Astrocyte of the spinal cord (primary cell): ENCODE measurements at regions not wholly inside any gene's neighbourhood (a gene's known extent, or its start where the extent isn't known, plus 50 kb on each side); places are given as distances from the start of the nearest gene placed in this dataset.
"Not testable (repeated sequence)": the region's sequence is repeated elsewhere in the genome, so short reads cannot be mapped to it uniquely, and the experiment has no call there.

Source experiments
- DNase-seq: peaks from one replicate; pipeline ENCODE4 v3.0.0; 2011; ENCODE audit warnings: low read depth, low spot score
- H3K4me3 ChIP-seq: 2 replicates; pipeline ENCODE4 v1.5.1; 2011; ENCODE audit warnings: low read depth, mild to moderate bottlenecking, low read length, moderate library complexity
- CTCF ChIP-seq: IDR thresholded peaks from 2 replicates; pipeline ENCODE4 v1.5.1; 2012; ENCODE audit warnings: low read depth, mild to moderate bottlenecking, low read length, inconsistent platforms
- in situ Hi-C: cut with HindIII; loops from 2 replicates; pipeline ENCODE4 v1.10.0; 2017; ENCODE audit warnings: low sequenced_read_pairs

GRCh38 chr12:89153341-89153740 is 199.0 kb downstream of the DUSP6 start:
- H3K4me3 ChIP-seq = no peak overlapping the region
- DNase-seq = no peak
- TF ChIP-seq CTCF = no peak
- in situ Hi-C loops = no loop called here

- in situ Hi-C loops = no loop called here
- no peak for TF ChIP-seq CTCF
- no peak for DNase-seq
- H3K4me3 ChIP-seq = no peak overlapping the region
These were observed 200.8 kb downstream of the DUSP6 start for GRCh38 chr12:89151536-89151935.

DNA sequence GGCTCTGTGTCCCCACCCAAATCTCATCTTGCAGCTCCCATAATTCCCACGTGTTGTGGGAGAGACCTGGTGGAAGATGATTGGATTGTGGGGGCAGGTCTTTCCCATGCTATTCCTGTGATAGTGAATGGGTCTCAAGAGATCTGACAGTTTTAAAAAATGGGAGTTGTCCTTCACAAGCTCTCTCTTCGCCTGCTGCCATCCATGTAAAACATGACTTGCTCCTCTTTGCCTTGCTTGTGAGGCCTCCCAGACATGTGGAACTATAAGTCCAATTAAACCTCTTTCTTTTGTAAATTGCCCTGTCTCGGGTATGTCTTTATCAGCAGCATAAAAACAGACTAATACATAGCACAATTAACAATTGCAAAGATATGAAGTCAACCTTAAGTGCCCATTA is 201.5 kb downstream of the DUSP6 start:
- in situ Hi-C loops = not testable (repeated sequence)

GRCh38 chr12:89140602-89141238 is 211.6 kb downstream of the DUSP6 start:
- peak; percentile 18 for DNase-seq
- no peak overlapping the region for H3K4me3 ChIP-seq
- in situ Hi-C loops = no loop called here
- no peak for TF ChIP-seq CTCF

More for the DNA sequence above, 201.5 kb downstream of the DUSP6 start:
- DNase-seq, H3K4me3 ChIP-seq: not testable (repeated sequence)

DNA sequence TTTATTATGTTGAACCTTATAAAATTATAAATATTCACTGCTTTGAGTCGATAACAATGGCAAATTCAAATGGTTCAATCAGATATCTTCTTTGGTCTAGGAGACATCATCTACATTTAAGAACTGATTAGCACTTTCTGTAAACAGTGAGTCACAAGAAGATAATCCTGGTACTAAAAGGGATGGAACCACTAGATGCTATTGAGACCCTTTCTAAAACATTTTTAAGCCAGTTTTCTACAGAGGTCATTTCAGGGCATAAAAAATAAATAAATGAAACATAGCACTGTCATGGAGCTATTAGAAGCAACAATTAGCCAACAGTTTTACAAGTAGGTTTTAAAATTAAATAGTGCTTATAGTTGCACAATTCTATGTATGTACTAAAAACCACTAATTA is 212.2 kb downstream of the DUSP6 start:
- DNase-seq = no peak
- in situ Hi-C loops = no loop called here
- no peak for TF ChIP-seq CTCF
- H3K4me3 ChIP-seq = no peak overlapping the region

GRCh38 chr12:89139390-89139789 is 212.9 kb downstream of the DUSP6 start:
- no peak for DNase-seq
- H3K4me3 ChIP-seq = no peak overlapping the region
- in situ Hi-C loops = no loop called here
- no peak for TF ChIP-seq CTCF

DNA sequence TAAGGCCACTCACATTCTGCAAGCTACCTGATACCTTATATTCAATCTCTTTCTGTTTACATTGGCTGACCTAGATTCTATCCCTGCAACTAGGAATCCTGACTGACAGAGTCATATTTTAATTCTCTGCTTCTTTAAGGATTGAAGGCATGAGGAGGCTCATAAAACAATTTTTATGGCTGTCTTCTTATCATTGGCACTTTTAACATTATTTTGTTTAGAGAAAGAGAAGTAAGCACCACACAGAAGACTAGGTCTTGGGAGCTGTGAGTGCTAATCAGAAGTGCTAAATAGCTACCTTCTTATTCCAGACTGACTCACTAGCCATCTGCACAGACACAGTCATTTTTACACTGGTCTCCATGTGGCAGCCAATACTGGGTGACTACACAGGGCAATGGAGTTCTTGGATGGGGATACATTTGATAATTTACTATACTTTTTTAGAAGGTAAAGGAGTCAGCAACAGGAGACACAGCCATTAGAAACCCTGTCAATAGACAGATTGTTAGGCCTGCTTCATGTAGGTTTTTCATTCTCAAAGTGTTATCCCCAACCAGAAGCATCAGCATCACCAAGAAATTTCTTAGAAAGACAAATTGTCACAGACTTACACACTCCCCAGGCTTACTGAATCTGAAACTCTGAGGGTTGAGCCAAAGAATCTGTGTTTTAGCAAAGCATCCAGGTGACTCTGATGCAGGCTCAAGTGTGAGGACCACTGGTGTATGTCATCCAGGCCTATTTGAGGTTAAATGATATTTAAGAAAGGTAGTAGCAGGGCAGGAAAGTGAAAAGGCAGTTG is 214.1 kb downstream of the DUSP6 start:
- TF ChIP-seq CTCF = no peak
- H3K4me3 ChIP-seq = no peak overlapping the region
- peak; percentile 17 for DNase-seq
- in situ Hi-C loops = no loop called here
